Fibroblast of lung (primary cell): ENCODE measurements at regions not wholly inside any gene's neighbourhood (a gene's known extent, or its start where the extent isn't known, plus 50 kb on each side); places are given as distances from the start of the nearest gene placed in this dataset.

Experiments used
- CTCF ChIP-seq, 2 donors: IDR thresholded peaks in 1 of 2; conservative IDR thresholded peaks in 1 of 2; 1 replicate in 1 of 2; 2 replicates in 1 of 2; pipeline ENCODE4 v1.5.1; 2011 to 2012; ENCODE audit warnings: low read length in 2 of 2, control low read depth in 1 of 2, inconsistent platforms in 1 of 2, low read depth in 1 of 2, mild to moderate bottlenecking in 1 of 2
- EZH2 ChIP-seq: IDR thresholded peaks from 2 replicates; pipeline ENCODE4 v1.5.1; 2012; ENCODE audit warnings: low read length, control low read depth, mild to moderate bottlenecking; ENCODE audit errors: missing control alignments

GRCh38 chr13:73218181-73218580, 159.4 kb downstream of the KLF5 start:
- TF ChIP-seq CTCF (conservative IDR thresholded peaks at IDR 0.05 in 1 of 2, IDR thresholded peaks at IDR 0.05 in 1 of 2; ENCODE audit: low read depth in 1 of 2, low read length in 2 of 2), result no peak
- no peak for TF ChIP-seq EZH2
